Skeletal muscle tissue (tissue), 3 donors: ENCODE measurements at regions not wholly inside any gene's neighbourhood (a gene's known extent, or its start where the extent isn't known, plus 50 kb on each side); places are given as distances from the start of the nearest gene placed in this dataset.

Source experiments
- H3K27ac ChIP-seq: one replicate; pipeline ENCODE4 v1.7.0; 2013; ENCODE audit warnings: mild to moderate bottlenecking, low read depth, low read length, inconsistent platforms
- H3K27me3 ChIP-seq, 3 donors: one replicate each; pipeline ENCODE4 v1.7.0; 2013; ENCODE audit warnings: low read length in 3 of 3; ENCODE audit not compliant: control insufficient read depth in 3 of 3, insufficient read depth in 3 of 3
- H3K36me3 ChIP-seq, 3 donors: one replicate each; pipeline ENCODE4 v1.7.0; 2013; ENCODE audit warnings: low read length in 3 of 3; ENCODE audit not compliant: control insufficient read depth in 3 of 3, insufficient read depth in 3 of 3
- H3K4me1 ChIP-seq, 3 donors: one replicate each; pipeline ENCODE4 v1.7.0; 2013; ENCODE audit warnings: low read length in 3 of 3, mild to moderate bottlenecking in 3 of 3; ENCODE audit not compliant: control insufficient read depth in 3 of 3, insufficient read depth in 3 of 3
- H3K4me3 ChIP-seq, 3 donors: one replicate each; pipeline ENCODE4 v1.7.0; 2013; ENCODE audit warnings: low read length in 3 of 3
- H3K9ac ChIP-seq, 3 donors: one replicate each; pipeline ENCODE4 v1.7.0; 2013; ENCODE audit warnings: low read length in 3 of 3, mild to moderate bottlenecking in 3 of 3, moderate library complexity in 2 of 3, low read depth in 1 of 3
- H3K9me3 ChIP-seq, 3 donors: one replicate each; pipeline ENCODE4 v1.7.0; 2013; ENCODE audit warnings: low read length in 3 of 3; ENCODE audit not compliant: control insufficient read depth in 3 of 3
- donor health status: Osteomylitis.

GRCh38 chr14:101233391-101233790 lies 327.9 kb upstream of the DIO3 start:
- no peak overlapping the region for H3K9ac ChIP-seq
- H3K4me3 ChIP-seq: no peak overlapping the region
- H3K9me3 ChIP-seq: no peaks in the 10 kb centered on the region
- H3K36me3 ChIP-seq: no peaks in the 10 kb centered on the region
- no peaks in the 10 kb centered on the region for H3K4me1 ChIP-seq
- peaks cover 0 to 3% (median 0%) of the 10 kb centered on the region in 3 donors for H3K27me3 ChIP-seq
- no peak overlapping the region for H3K27ac ChIP-seq

GRCh38 chr14:101233808-101234207 lies 327.5 kb upstream of the DIO3 start:
- H3K27ac ChIP-seq: no peak overlapping the region
- no peaks in the 10 kb centered on the region for H3K4me1 ChIP-seq
- H3K9me3 ChIP-seq: no peaks in the 10 kb centered on the region
- no peak overlapping the region for H3K4me3 ChIP-seq
- no peak overlapping the region for H3K9ac ChIP-seq
- peaks cover 0 to 3% (median 0%) of the 10 kb centered on the region in 3 donors for H3K27me3 ChIP-seq
- no peaks in the 10 kb centered on the region for H3K36me3 ChIP-seq

DNA sequence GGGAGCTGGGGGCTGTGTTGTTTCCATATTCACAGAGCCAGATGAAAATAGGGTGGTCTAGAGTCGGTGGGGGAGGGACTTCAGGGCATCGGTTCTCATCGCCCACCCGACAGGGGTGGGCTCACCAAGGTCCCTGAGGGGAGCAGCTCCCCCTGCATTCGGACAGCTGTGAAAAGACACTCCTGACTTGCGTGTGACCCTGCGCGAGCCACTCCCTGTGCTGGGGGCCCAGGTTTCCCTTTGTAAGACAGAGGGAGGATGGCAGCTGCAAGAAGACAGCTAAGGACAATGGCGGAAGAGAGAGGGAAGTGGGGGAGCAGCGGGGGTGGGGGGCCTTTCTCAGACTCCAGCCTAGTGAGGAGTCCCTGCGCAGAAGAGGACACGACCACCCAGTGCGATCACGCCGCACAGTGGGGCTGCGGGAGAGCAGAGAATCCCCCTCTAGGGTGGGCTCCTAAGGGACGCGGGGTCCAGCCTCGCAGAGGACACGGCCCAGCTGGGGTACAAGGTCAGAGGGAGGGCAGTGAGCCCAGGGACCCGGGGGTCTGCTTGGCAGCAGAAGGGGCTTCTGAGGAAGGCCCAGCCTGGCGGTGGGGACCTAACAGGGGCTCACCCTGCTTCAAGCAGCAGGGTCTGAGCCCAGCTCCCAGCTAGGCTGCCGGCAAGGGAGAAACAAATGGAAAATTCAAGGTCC lies 326.9 kb upstream of the DIO3 start:
- Histone ChIP-seq H3K9ac (no peak overlapping the region), H3K4me3 (no peak overlapping the region), H3K9me3 (no peaks in the 10 kb centered on the region), H3K36me3 (no peaks in the 10 kb centered on the region), H3K27ac (no peak overlapping the region), H3K4me1 (no peaks in the 10 kb centered on the region), H3K27me3 (peaks cover 0 to 3% (median under 1%) of the 10 kb centered on the region in 3 donors)

- Histone ChIP-seq H3K9me3 (no peaks in the 10 kb centered on the region), H3K27ac (no peak overlapping the region), H3K36me3 (no peaks in the 10 kb centered on the region), H3K4me1 (no peaks in the 10 kb centered on the region), H3K27me3 (peaks cover 0 to 5% (median 3%) of the 10 kb centered on the region in 3 donors), H3K4me3 (no peak overlapping the region), H3K9ac (no peak overlapping the region)
Measured at GRCh38 chr14:101234999-101235334, 326.3 kb upstream of the DIO3 start.

DNA sequence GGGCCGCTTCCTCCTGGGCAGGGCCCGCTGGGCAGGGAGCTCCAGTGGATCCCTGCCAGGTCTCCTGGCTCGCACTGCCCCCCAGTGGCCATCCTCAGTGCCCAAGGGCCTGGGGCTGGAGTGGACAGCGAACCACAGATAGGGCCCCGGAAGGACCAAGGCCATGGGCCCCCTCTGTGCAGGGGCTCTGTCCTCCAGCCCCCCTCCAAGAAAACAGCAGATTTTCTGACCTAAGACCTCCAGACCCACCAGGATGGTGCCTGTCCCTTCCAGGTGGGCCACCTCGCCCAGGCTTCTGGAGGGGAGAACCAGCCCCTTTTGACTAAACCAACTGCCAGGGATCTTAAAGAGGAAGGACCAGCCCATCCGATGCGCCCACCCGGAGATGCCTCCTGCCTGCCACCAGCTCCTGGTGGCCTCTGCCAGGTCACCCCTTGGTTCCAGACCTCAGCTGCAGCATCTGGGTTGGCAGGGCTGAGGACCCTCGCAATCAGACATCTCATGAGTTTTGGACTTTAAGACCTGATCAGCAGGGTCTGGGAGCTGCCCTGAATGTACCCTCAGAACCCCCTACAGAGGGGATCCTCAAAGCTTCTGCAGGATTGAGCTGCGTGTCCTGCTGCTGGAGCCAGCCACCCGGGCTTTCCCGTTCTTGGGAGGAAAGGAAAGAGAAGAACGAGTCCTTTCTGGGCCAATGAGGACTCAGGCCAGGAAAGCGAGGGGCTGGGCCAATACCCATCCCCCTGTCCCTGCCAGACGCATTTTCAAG lies 325.8 kb upstream of the DIO3 start:
- Histone ChIP-seq H3K4me3 (no peak overlapping the region), H3K27ac (no peak overlapping the region), H3K9me3 (no peaks in the 10 kb centered on the region), H3K36me3 (no peaks in the 10 kb centered on the region), H3K27me3 (peaks cover 0 to 9% (median 3%) of the 10 kb centered on the region in 3 donors), H3K9ac (no peak overlapping the region), H3K4me1 (no peaks in the 10 kb centered on the region)

DNA sequence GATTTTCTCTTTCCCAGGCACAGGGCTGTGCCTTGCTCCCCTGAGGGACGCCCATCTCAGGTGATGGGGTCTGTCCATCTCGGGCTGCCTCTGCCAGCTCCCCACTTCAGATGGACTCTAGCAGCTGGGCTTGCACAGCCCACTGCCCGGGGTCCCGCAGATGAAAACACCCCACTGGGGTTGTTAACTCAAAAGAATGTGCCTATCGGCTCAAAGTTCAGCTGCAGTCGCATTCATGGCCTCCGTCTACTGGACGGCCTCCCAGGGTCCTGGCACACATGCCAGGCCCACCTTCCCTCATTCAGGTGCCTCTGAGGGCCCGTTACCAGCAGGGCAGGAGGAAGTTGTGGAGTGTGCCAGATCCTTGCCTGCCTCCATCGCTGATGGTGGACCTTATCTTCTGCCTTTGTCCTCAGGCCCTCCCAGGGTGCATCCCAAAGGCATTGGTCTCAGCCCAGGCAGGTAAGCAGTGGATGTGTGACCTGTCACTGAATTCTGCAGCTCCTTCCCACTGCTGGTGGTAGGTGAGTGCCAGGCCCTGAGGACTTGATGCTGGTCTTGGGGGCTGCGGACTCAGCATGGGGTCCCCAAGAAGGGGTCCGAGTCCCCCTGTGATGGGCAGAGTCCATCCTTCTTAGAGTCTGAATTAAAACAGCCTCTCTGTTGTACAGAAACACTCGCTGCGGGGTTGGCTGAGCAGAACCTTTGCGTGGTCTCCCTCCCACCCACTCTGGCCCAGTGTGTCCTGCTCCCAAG lies 324.6 kb upstream of the DIO3 start:
- Histone ChIP-seq H3K4me3 (no peak overlapping the region), H3K9ac (no peak overlapping the region), H3K27me3 (peaks cover 0 to 9% (median 3%) of the 10 kb centered on the region in 3 donors), H3K4me1 (no peaks in the 10 kb centered on the region), H3K9me3 (peaks cover 0 to 3% (median 0%) of the 10 kb centered on the region in 3 donors), H3K27ac (no peak overlapping the region), H3K36me3 (no peaks in the 10 kb centered on the region)

DNA sequence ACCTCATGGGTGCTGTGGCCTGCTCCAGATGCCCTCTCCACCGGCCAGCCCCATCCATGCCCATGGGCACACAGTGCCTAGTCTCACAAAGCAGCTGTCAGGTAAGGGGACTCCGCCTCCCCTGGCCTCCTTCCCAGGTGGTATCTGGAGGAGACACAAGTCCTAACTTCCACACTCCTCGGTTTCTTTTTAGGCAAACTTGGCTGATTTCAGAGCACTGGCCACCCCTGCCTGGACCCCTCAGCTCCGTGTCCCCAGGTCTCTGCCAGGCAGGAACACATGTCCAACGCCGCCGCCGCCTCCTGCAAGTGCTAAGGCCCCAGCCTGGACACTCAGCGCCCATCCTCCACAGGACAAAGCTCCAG lies 324.1 kb upstream of the DIO3 start:
- no peaks in the 10 kb centered on the region for H3K36me3 ChIP-seq
- H3K4me3 ChIP-seq: no peak overlapping the region
- H3K4me1 ChIP-seq: no peaks in the 10 kb centered on the region
- H3K27ac ChIP-seq: no peak overlapping the region
- peaks cover 0 to 9% (median 3%) of the 10 kb centered on the region in 3 donors for H3K27me3 ChIP-seq
- H3K9me3 ChIP-seq: peaks cover 0 to 3% (median 0%) of the 10 kb centered on the region in 3 donors
- no peak overlapping the region for H3K9ac ChIP-seq

- H3K27ac ChIP-seq: no peak overlapping the region
- no peaks in the 10 kb centered on the region for H3K4me1 ChIP-seq
- no peaks in the 10 kb centered on the region for H3K36me3 ChIP-seq
- peaks cover 0 to 9% (median 3%) of the 10 kb centered on the region in 3 donors for H3K27me3 ChIP-seq
- H3K9ac ChIP-seq: no peak overlapping the region
- no peak overlapping the region for H3K4me3 ChIP-seq
- peaks cover 0 to 3% (median 0%) of the 10 kb centered on the region in 3 donors for H3K9me3 ChIP-seq
Measured at GRCh38 chr14:101239065-101239464, 322.2 kb upstream of the DIO3 start.

DNA sequence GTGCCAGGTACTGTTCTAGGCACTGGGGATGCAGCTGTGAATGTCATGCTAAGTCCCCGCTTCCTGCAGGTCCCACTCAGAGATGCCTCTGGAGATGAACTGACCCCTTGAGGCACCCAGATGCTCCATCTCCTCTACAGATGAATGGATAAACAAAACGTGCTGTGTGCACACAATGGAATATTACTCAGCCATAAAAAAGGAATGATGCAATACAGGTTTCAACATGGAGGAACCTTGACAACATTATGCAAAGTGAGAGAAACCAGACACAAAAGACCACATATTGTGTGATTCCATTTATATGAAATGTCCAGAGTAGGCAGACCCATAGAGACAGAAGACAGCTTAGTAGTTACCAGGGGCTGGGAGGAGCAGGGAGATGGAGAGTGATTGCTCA lies 320.1 kb upstream of the DIO3 start:
- no peaks in the 10 kb centered on the region for H3K4me1 ChIP-seq
- no peak overlapping the region for H3K27ac ChIP-seq
- peaks cover 0 to 9% (median 0%) of the 10 kb centered on the region in 3 donors for H3K27me3 ChIP-seq
- H3K9ac ChIP-seq: no peak overlapping the region
- peaks cover 0 to 3% (median 0%) of the 10 kb centered on the region in 3 donors for H3K9me3 ChIP-seq
- H3K36me3 ChIP-seq: no peaks in the 10 kb centered on the region
- H3K4me3 ChIP-seq: no peak overlapping the region
